GM19397 (cell line): ENCODE measurements at regions not wholly inside any gene's neighbourhood (a gene's known extent, or its start where the extent isn't known, plus 50 kb on each side); places are given as distances from the start of the nearest gene placed in this dataset.
"Not testable (repeated sequence)": the region's sequence is repeated elsewhere in the genome, so short reads cannot be mapped to it uniquely, and the experiment has no call there.

Source experiments
- ATAC-seq: cut with Tn5 transposase; IDR thresholded peaks from one replicate; pipeline ENCODE4 v1.9.1; 2021; ENCODE audit warnings: mild to moderate bottlenecking, moderate library complexity; ENCODE audit not compliant: unreplicated experiment

GRCh38 chr4:125262502-125262901, 52.3 kb upstream of the FAT4 start:
- ATAC-seq, result no peak

GRCh38 chr4:125262079-125262478, 52.7 kb upstream of the FAT4 start:
- ATAC-seq, result no peak

- no peak for ATAC-seq
These were observed 60.6 kb upstream of the FAT4 start for GRCh38 chr4:125254106-125254505.

GRCh38 chr4:125244848-125245450, 69.8 kb upstream of the FAT4 start:
- no peak for ATAC-seq

- ATAC-seq, result no peak
These were observed 70.9 kb upstream of the FAT4 start for GRCh38 chr4:125243789-125244397.

- ATAC-seq, result no peak
These were observed 78.8 kb upstream of the FAT4 start for GRCh38 chr4:125235971-125236370.

GRCh38 chr4:125231661-125232060, 83.1 kb upstream of the FAT4 start:
- no peak for ATAC-seq

GRCh38 chr4:125229596-125230058, 85.1 kb upstream of the FAT4 start:
- no peak for ATAC-seq

- no peak for ATAC-seq
These were observed 88.9 kb upstream of the FAT4 start for GRCh38 chr4:125225806-125226205.

- ATAC-seq, result no peak
These were observed 114.2 kb upstream of the FAT4 start for GRCh38 chr4:125200556-125200955.

GRCh38 chr4:125198916-125199315, 115.8 kb upstream of the FAT4 start:
- no peak for ATAC-seq

GRCh38 chr4:125191874-125192459, 122.8 kb upstream of the FAT4 start:
- not testable (repeated sequence) for ATAC-seq

- ATAC-seq, result no peak
These were observed 123.5 kb upstream of the FAT4 start for GRCh38 chr4:125191232-125191631.

GRCh38 chr4:125187226-125188176, 127.3 kb upstream of the FAT4 start:
- ATAC-seq, result no peak

- no peak for ATAC-seq
These were observed 130.6 kb upstream of the FAT4 start for GRCh38 chr4:125184116-125184515.

GRCh38 chr4:125181804-125182203, 133.0 kb upstream of the FAT4 start:
- ATAC-seq, result no peak

- ATAC-seq, result no peak
These were observed 135.0 kb upstream of the FAT4 start for GRCh38 chr4:125179727-125180126.

GRCh38 chr4:125169192-125169591, 145.6 kb upstream of the FAT4 start:
- no peak for ATAC-seq

GRCh38 chr4:125168531-125168930, 146.2 kb upstream of the FAT4 start:
- ATAC-seq, result no peak

- ATAC-seq, result not testable (repeated sequence)
These were observed 148.7 kb upstream of the FAT4 start for GRCh38 chr4:125166012-125166411.

- no peak for ATAC-seq
These were observed 155.8 kb upstream of the FAT4 start for GRCh38 chr4:125159001-125159400.
